ENCODE measurements at regions not wholly inside any gene's neighbourhood (a gene's known extent, or its start where the extent isn't known, plus 50 kb on each side); places are given as distances from the start of the nearest gene placed in this dataset.

DNA sequence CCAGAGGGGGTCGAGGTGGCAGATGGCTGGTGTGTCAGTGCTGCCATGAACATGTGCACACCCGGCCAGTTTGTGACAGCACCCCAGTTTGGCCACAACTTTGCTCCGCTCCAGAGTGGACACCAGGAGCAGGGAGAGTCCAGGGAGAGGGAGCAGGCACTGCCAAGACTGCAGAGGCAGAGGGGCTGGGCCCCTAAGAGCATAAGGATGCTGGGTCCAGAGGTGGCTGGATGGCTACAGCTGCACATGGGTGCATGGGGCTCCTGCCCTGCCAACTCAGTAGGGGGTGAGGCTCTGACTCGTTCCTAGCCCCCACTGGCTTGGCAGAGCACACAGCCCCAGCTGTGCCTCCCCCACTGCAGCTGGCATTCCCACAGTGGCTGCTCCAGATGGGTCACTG lies 999.2 kb upstream of the CRIM1 start:
- H3K4me3 ChIP-seq (ENCODE audit: control insufficient read depth, low read depth, low read length), result no peak overlapping the region
- TF ChIP-seq, protein P1, sequence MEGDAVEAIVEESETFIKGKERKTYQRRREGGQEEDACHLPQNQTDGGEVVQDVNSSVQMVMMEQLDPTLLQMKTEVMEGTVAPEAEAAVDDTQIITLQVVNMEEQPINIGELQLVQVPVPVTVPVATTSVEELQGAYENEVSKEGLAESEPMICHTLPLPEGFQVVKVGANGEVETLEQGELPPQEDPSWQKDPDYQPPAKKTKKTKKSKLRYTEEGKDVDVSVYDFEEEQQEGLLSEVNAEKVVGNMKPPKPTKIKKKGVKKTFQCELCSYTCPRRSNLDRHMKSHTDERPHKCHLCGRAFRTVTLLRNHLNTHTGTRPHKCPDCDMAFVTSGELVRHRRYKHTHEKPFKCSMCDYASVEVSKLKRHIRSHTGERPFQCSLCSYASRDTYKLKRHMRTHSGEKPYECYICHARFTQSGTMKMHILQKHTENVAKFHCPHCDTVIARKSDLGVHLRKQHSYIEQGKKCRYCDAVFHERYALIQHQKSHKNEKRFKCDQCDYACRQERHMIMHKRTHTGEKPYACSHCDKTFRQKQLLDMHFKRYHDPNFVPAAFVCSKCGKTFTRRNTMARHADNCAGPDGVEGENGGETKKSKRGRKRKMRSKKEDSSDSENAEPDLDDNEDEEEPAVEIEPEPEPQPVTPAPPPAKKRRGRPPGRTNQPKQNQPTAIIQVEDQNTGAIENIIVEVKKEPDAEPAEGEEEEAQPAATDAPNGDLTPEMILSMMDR (IDR thresholded peaks at IDR 0.05; ENCODE audit: control insufficient read depth, insufficient read depth, low read depth, low read length, missing control alignments), result no peak
- DNase-seq (ENCODE audit: low read depth), result no peak

DNA sequence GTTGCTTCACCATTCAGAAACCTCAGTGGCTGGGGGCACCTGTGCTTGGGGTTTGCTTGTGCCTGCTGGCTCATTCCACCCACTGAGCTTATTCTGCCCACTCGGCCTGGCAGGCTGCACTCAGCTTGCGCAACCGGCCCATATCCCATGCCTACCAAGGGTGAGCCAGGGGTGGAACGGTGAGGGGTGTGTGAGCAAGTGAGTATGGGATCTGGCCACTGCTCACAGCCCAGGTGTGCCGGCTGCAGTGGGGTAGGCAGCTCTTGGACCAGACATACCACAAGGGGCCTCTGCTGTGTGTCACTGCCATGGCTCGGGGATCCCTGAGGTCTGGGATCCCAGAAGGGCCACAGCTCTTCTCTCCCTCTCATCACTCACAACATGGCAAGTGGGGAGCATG lies 1000.5 kb upstream of the CRIM1 start:
- no peak overlapping the region for H3K4me3 ChIP-seq (ENCODE audit: control insufficient read depth, low read depth, low read length)
- DNase-seq (ENCODE audit: low read depth), result no peak
- TF ChIP-seq, protein P1 (IDR thresholded peaks at IDR 0.05; ENCODE audit: control insufficient read depth, insufficient read depth, low read depth, low read length, missing control alignments), result no peak

DNA sequence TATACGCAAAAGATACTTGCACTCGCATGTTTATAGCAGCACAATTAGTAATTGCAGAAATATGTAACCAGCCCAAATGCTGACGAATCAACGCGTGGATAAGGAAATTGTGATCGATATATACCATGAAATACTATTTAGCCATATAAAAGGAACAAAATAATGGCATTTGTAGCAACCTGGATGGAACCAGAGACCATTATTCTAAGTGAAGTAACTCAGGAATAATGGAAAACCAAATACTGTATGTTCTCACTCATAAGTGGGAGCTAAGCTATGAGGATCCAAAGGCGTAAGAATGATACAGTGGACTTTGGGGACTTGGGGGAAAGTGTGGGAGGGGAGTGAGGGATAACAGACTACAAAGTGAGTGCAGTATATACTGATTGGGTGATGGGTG lies 1008.0 kb upstream of the CRIM1 start:
- TF ChIP-seq, protein P1 (IDR thresholded peaks at IDR 0.05; ENCODE audit: control insufficient read depth, insufficient read depth, low read depth, low read length, missing control alignments), result no peak
- no peak for DNase-seq (ENCODE audit: low read depth)
- no peak overlapping the region for H3K4me3 ChIP-seq (ENCODE audit: control insufficient read depth, low read depth, low read length)

DNA sequence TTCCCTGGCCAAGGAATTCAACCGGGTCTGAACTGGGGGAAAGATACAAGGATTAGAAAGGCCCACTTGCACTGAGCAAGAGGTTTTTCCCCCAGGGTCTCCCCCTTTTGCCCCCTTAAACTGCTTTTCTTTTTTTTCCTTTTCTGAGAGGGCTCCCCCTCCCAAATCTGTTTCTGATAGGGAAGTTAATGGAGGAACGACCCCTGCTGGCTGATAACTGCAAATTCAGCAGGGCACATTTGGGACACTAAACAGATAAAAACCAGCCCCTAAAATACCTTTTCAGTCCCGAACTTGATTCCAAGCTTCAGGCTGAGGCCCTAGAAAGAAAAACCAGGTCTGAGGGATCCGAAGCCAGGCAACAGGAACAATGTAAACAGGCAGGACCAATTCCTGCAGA lies 1012.4 kb upstream of the CRIM1 start:
- no peak overlapping the region for H3K4me3 ChIP-seq (ENCODE audit: control insufficient read depth, low read depth, low read length)
- DNase-seq (ENCODE audit: low read depth), result no peak
- TF ChIP-seq, protein P1 (IDR thresholded peaks at IDR 0.05; ENCODE audit: control insufficient read depth, insufficient read depth, low read depth, low read length, missing control alignments), result no peak

DNA sequence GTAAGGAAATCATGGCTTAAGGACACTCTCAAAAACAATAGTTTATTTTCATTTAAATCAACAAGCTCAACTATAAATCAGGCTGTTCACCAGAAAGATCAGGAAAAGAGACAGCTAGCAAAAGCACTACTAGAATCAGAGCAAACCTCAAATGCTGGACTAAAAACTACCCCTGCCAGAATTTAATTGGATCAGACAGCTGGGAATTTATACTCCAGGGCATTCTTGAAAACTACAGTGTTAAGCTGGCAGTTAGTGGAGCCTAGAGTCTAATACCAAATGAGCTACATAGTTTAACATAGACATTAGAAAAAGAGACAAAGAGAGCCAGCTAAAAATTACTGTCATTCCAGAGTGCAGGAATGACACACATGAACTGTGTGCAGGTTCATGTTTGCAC lies 1016.4 kb upstream of the CRIM1 start:
- H3K4me3 ChIP-seq (ENCODE audit: control insufficient read depth, low read depth, low read length), result no peak overlapping the region
- TF ChIP-seq, protein P1 (IDR thresholded peaks at IDR 0.05; ENCODE audit: control insufficient read depth, insufficient read depth, low read depth, low read length, missing control alignments), result no peak
- no peak for DNase-seq (ENCODE audit: low read depth)

DNA sequence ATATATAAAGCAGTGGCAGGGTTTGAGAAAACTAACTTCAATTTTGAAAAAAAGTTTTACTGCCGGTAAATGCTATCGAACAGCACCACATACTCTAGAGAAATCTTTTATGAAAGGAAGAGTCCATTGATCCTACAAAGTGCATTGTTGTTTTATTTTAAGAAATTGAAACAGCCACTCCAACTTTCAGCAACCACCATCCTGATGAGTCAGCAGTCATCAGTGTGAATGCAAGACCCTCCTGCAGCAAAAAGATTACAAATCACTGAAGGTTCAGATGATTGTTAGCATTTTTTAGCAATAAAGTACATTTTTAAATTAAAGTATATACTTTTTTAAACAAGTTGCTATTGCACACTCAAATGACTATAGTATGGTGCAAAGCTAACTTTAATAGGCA lies 1017.7 kb upstream of the CRIM1 start:
- TF ChIP-seq, protein P1 (IDR thresholded peaks at IDR 0.05; ENCODE audit: control insufficient read depth, insufficient read depth, low read depth, low read length, missing control alignments), result no peak
- no peak for DNase-seq (ENCODE audit: low read depth)
- H3K4me3 ChIP-seq (ENCODE audit: control insufficient read depth, low read depth, low read length), result no peak overlapping the region

DNA sequence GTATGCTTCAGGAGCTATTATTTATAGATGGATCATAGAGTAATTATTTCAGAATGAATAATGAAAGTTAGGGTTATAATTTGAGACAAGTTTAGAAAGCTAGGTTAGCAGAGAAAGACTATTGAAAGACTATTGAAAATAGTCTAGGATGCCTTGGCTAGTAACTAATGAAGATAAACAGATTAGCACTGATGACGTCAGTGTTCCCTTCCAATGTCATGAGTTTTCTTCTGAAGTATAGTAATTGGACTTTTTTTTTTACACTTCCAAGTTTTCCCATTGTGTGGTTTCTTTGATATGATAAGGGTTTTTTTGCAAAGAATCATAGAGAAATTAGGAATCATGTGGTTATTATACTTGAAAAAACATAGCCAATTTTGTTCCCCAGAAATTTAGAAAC lies 1041.5 kb upstream of the CRIM1 start:
- TF ChIP-seq, protein P1 (IDR thresholded peaks at IDR 0.05; ENCODE audit: control insufficient read depth, insufficient read depth, low read depth, low read length, missing control alignments), result no peak
- DNase-seq (ENCODE audit: low read depth), result no peak
- H3K4me3 ChIP-seq (ENCODE audit: control insufficient read depth, low read depth, low read length), result no peak overlapping the region
